Endothelial cell of umbilical vein (primary cell): ENCODE measurements at regions not wholly inside any gene's neighbourhood (a gene's known extent, or its start where the extent isn't known, plus 50 kb on each side); places are given as distances from the start of the nearest gene placed in this dataset.

ENCODE experiments used
- BruUV-seq: library from RNA; stranded (reverse); fragments of 400-500 nt; replicated peaks from 2 replicates; lab custom pipeline; 2021; lab: Mats Ljungman, UMichigan
- CTCF ChIA-PET: fragments of 300-600, 350-600 bp; sonication (Branson Sonifier 250); formaldehyde crosslinking; loops from one replicate; lab custom pipeline; 2021; ENCODE audit warnings: antibody characterized with exemption, inconsistent platforms; lab: Charles Lee
- POLR2A ChIA-PET: fragments of 300-600, 350-600 bp; sonication (Branson Sonifier 250); formaldehyde crosslinking; loops from one replicate; lab custom pipeline; 2021; ENCODE audit warnings: antibody characterized with exemption, inconsistent platforms; lab: Charles Lee
- DNase-seq: peaks from one replicate; pipeline ENCODE4 v3.0.0-alpha.2; 2011; ENCODE audit warnings: low read depth, low spot score
- FAIRE-seq: peaks from 2 replicates; lab custom pipeline; 2011; peaks lifted over from hg19 to GRCh38; lab: Jason Lieb, UNC
- H2AFZ ChIP-seq: 2 replicates; pipeline ENCODE4 v1.6.0; 2012; ENCODE audit warnings: low read depth, low read length, control low read depth, inconsistent platforms
- H3K27ac ChIP-seq: 2 replicates; pipeline ENCODE4 v1.5.1; 2011; ENCODE audit warnings: low read depth, mild to moderate bottlenecking, control low read depth, low read length, moderate library complexity; ENCODE audit not compliant: insufficient read depth
- H3K27me3 ChIP-seq, 2 experiments: 2 replicates each; pipeline versions ENCODE4 v1.6.0 to v1.6.1; 2011; ENCODE audit warnings: low read length in 2 of 2, mixed read lengths in 1 of 2; ENCODE audit not compliant: control insufficient read depth in 2 of 2, insufficient read depth in 2 of 2
- H3K36me3 ChIP-seq, 2 experiments: 2 replicates in 1 of 2; 3 replicates in 1 of 2; pipeline ENCODE4 v1.5.1; 2011; ENCODE audit warnings: low read length in 2 of 2, mild to moderate bottlenecking in 1 of 2, moderate library complexity in 1 of 2; ENCODE audit not compliant: control insufficient read depth in 2 of 2, insufficient read depth in 2 of 2; ENCODE audit errors: extremely low read depth in 1 of 2
- H3K4me1 ChIP-seq: 3 replicates; pipeline ENCODE4 v1.5.1; 2011; ENCODE audit warnings: mild to moderate bottlenecking, low read length; ENCODE audit not compliant: control insufficient read depth, insufficient read depth; ENCODE audit errors: extremely low read depth
- H3K4me2 ChIP-seq: 2 replicates; pipeline ENCODE4 v1.6.1; 2011; ENCODE audit warnings: low read length, control low read depth, mixed read lengths; ENCODE audit not compliant: insufficient read depth
- H3K4me3 ChIP-seq, 3 experiments: fragments of 200-600 bp in 1 of 3; sonication (generic), shearing (Covaris generic) in 1 of 3; replicated peaks in 1 of 3; 2 replicates each; pipeline ENCODE4 v1.5.1; 2011 to 2016; ENCODE audit warnings: control low read depth in 3 of 3, low read length in 3 of 3, mild to moderate bottlenecking in 2 of 3, inconsistent platforms in 1 of 3, low read depth in 1 of 3, moderate library complexity in 1 of 3; ENCODE audit not compliant: insufficient read depth in 1 of 3
- H3K79me2 ChIP-seq: 2 replicates; pipeline ENCODE4 v1.6.0; 2012; ENCODE audit warnings: low read length, inconsistent platforms; ENCODE audit not compliant: control insufficient read depth, insufficient read depth
- H3K9ac ChIP-seq: replicated peaks from 2 replicates; pipeline ENCODE3; 2011; ENCODE audit warnings: low read length, control low read depth; ENCODE audit not compliant: insufficient read depth; ENCODE audit errors: extremely low read depth
- H3K9me1 ChIP-seq: replicated peaks from 3 replicates; pipeline ENCODE4 v1.6.0; 2011; ENCODE audit warnings: mild to moderate bottlenecking, low read length; ENCODE audit not compliant: control insufficient read depth, insufficient read depth; ENCODE audit errors: extremely low read depth
- H3K9me3 ChIP-seq: replicated peaks from 2 replicates; pipeline ENCODE4 v1.5.1; 2012; ENCODE audit warnings: low read length, inconsistent platforms; ENCODE audit not compliant: control insufficient read depth, insufficient read depth
- H4K20me1 ChIP-seq: replicated peaks from 2 replicates; pipeline ENCODE3; 2011; ENCODE audit warnings: mild to moderate bottlenecking, low read length; ENCODE audit not compliant: control insufficient read depth, insufficient read depth; ENCODE audit errors: extremely low read depth
- EZH2 ChIP-seq: IDR thresholded peaks from 2 replicates; pipeline ENCODE4 v1.6.1; 2012; ENCODE audit warnings: borderline replicate concordance, low read depth, mild to moderate bottlenecking, moderate library complexity, low read length, inconsistent platforms; ENCODE audit not compliant: severe bottlenecking
- FOS ChIP-seq: IDR thresholded peaks from 2 replicates; pipeline ENCODE4 v1.6.1; 2011; ENCODE audit warnings: mild to moderate bottlenecking, low read length, moderate library complexity, borderline replicate concordance; ENCODE audit not compliant: insufficient read depth
- GATA2 ChIP-seq: IDR thresholded peaks from 2 replicates; pipeline ENCODE4 v1.7.0; 2011; ENCODE audit warnings: low read depth, mild to moderate bottlenecking, moderate library complexity, mixed read lengths, low read length; ENCODE audit not compliant: insufficient read length, insufficient read depth
- JUN ChIP-seq: IDR thresholded peaks from 2 replicates; pipeline ENCODE4 v1.6.1; 2011; ENCODE audit warnings: borderline replicate concordance, low read depth; ENCODE audit not compliant: insufficient read length, insufficient read depth
- MYC ChIP-seq: IDR thresholded peaks from one replicate; pipeline ENCODE4 v1.6.1; 2011; ENCODE audit warnings: mild to moderate bottlenecking, low read depth, low read length
- POLR2A ChIP-seq: IDR thresholded peaks from 2 replicates; pipeline ENCODE4 v1.6.1; 2012; ENCODE audit warnings: low read depth, mild to moderate bottlenecking, control low read depth, low read length
- POLR2AphosphoS5 ChIP-seq: IDR thresholded peaks from 2 replicates; pipeline ENCODE4 v1.6.1; 2012; ENCODE audit warnings: low read depth, mild to moderate bottlenecking, control low read depth, low read length, moderate library complexity; ENCODE audit not compliant: insufficient read depth
- dilution Hi-C: fragments of 300-500 bp; cut with MboI; formaldehyde crosslinking; loops from one replicate; pipeline ENCODE4 v1.15.0; 2019; ENCODE audit warnings: low sequenced_read_pairs; ENCODE audit not compliant: extremely low pct_ligation_motif_present
- intact Hi-C: fragments of 100-400 bp; cut with micrococcal nuclease; formaldehyde crosslinking; loops from one replicate; pipeline ENCODE4 v1.10.0; 2022
- TF ChIP-seq, protein P1 (sequence below): IDR thresholded peaks from 2 replicates; pipeline ENCODE4 v1.6.1; 2011; ENCODE audit not compliant: insufficient read depth, insufficient read length
- TF ChIP-seq, protein P2 (sequence below), 2 donors: IDR thresholded peaks; 1 replicate in 1 of 2; 2 replicates in 1 of 2; pipeline ENCODE4 v1.5.1; 2011; ENCODE audit warnings: low read length in 2 of 2, mild to moderate bottlenecking in 2 of 2, moderate library complexity in 2 of 2, control low read depth in 1 of 2, inconsistent platforms in 1 of 2, low read depth in 1 of 2; ENCODE audit not compliant: insufficient read depth in 1 of 2; ENCODE audit errors: extremely low read depth in 1 of 2

DNA sequence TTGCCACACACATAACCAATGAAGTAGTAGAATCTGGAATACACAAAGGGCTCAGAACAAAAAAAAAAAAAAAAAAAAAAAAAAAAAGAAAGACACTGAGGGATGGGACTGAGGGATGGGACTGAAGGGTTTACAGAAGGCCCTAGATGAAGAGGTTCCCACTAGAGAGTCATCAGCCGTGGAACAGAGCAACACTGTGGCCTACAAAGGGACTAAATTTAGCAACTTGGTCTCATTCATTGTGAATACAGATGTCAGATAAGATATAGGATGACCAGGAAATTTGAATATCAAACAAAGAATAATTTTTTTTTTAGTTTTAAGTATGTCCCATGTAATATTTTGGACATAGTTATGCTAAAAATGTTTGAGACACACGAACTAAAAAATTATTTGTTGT, 62.1 kb downstream of the GLUL start:
- no TSS peak for BruUV-seq

DNA sequence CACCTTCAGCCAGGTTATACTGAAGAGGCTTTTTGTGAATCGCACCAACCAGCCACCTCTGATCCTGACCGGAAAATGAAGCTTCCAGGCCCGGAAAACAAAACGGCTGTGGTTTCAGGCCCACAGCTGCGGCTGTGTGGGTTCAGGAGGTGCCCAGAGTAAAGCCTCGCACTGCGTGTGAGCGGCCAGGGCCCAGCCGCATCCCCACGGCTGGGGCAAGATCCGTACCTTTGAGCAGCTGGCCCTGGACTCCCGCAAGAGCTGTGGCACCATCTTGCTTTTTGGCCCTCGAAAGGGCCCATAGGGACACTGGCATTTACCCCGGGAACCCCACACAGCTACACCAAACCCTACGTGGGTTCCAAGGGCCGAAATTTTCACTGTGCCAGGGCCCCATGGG, 63.0 kb downstream of the GLUL start:
- CTCF ChIA-PET: no interaction called here
- no peak overlapping the region for H3K27ac ChIP-seq
- H3K36me3 ChIP-seq: no peaks in the 10 kb centered on the region
- H3K27me3 ChIP-seq: no peaks in the 10 kb centered on the region
- H4K20me1 ChIP-seq: no peaks in the 10 kb centered on the region
- no peaks in the 10 kb centered on the region for H3K4me1 ChIP-seq
- H3K4me3 ChIP-seq: no peak overlapping the region
- dilution Hi-C loops (no loop called here), intact Hi-C loops (no loop called here)
- no peak overlapping the region for H3K4me2 ChIP-seq
- H3K9ac ChIP-seq: no peak overlapping the region
- FAIRE-seq (no peak), DNase-seq (no peak)
- no peaks in the 10 kb centered on the region for H3K9me1 ChIP-seq
- H2AFZ ChIP-seq: no peak overlapping the region
- H3K79me2 ChIP-seq: no peaks in the 10 kb centered on the region
- POLR2A ChIA-PET: no interaction called here
- TF ChIP-seq JUN (no peak), POLR2A (no peak), EZH2 (no peak), POLR2AphosphoS5 (no peak), FOS (no peak), MYC (no peak), GATA2 (no peak)
- TF ChIP-seq, protein P1, sequence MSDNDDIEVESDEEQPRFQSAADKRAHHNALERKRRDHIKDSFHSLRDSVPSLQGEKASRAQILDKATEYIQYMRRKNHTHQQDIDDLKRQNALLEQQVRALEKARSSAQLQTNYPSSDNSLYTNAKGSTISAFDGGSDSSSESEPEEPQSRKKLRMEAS: no peak
- TF ChIP-seq, protein P2, sequence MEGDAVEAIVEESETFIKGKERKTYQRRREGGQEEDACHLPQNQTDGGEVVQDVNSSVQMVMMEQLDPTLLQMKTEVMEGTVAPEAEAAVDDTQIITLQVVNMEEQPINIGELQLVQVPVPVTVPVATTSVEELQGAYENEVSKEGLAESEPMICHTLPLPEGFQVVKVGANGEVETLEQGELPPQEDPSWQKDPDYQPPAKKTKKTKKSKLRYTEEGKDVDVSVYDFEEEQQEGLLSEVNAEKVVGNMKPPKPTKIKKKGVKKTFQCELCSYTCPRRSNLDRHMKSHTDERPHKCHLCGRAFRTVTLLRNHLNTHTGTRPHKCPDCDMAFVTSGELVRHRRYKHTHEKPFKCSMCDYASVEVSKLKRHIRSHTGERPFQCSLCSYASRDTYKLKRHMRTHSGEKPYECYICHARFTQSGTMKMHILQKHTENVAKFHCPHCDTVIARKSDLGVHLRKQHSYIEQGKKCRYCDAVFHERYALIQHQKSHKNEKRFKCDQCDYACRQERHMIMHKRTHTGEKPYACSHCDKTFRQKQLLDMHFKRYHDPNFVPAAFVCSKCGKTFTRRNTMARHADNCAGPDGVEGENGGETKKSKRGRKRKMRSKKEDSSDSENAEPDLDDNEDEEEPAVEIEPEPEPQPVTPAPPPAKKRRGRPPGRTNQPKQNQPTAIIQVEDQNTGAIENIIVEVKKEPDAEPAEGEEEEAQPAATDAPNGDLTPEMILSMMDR (IDR thresholded peaks at IDR 0.05; ENCODE audit: extremely low read depth in 1 of 2, insufficient read depth in 1 of 2, low read depth in 1 of 2, low read length in 2 of 2): no peak
- no TSS peak for BruUV-seq
- no peaks in the 10 kb centered on the region for H3K9me3 ChIP-seq

More for the DNA sequence above, 62.1 kb downstream of the GLUL start:
- ChIA-PET CTCF (no interaction called here), POLR2A (no interaction called here)
- H4K20me1 ChIP-seq: no peaks in the 10 kb centered on the region
- H3K36me3 ChIP-seq: no peaks in the 10 kb centered on the region
- FAIRE-seq: no peak
- H3K27ac ChIP-seq: no peak overlapping the region
- H3K27me3 ChIP-seq: no peaks in the 10 kb centered on the region
- DNase-seq: no peak
- H3K79me2 ChIP-seq: no peaks in the 10 kb centered on the region
- TF ChIP-seq EZH2 (no peak), POLR2A (no peak), JUN (no peak), POLR2AphosphoS5 (no peak)
- TF ChIP-seq, protein P1: no peak
- no peak overlapping the region for H3K4me2 ChIP-seq
- no peaks in the 10 kb centered on the region for H3K9me3 ChIP-seq
- H3K4me3 ChIP-seq: no peak overlapping the region
- no peak overlapping the region for H3K9ac ChIP-seq
- no peaks in the 10 kb centered on the region for H3K9me1 ChIP-seq
- dilution Hi-C loops (no loop called here), intact Hi-C loops (no loop called here)
- no peaks in the 10 kb centered on the region for H3K4me1 ChIP-seq
- H2AFZ ChIP-seq: no peak overlapping the region
